CD14-positive monocyte (primary cell): ENCODE measurements at regions not wholly inside any gene's neighbourhood (a gene's known extent, or its start where the extent isn't known, plus 50 kb on each side); places are given as distances from the start of the nearest gene placed in this dataset.

Experiments used
- DNase-seq, 3 donors: peaks; one replicate each; pipeline ENCODE4 v3.0.0-alpha.2; 2011 to 2022
- H2AFZ ChIP-seq: 2 replicates; pipeline ENCODE4 v1.6.0; 2012; ENCODE audit warnings: mild to moderate bottlenecking, low read depth, low read length, inconsistent platforms; ENCODE audit not compliant: insufficient read depth, poor library complexity, severe bottlenecking
- H3K27ac ChIP-seq, 2 donors: 1 replicate in 1 of 2; 2 replicates in 1 of 2; pipeline ENCODE4 v1.5.1; 2012 to 2013; ENCODE audit warnings: low read length in 2 of 2, control low read depth in 1 of 2, inconsistent platforms in 1 of 2, low read depth in 1 of 2, mild to moderate bottlenecking in 1 of 2
- H3K27me3 ChIP-seq, 2 donors: one replicate each; pipeline versions ENCODE4 v1.6.0 to v1.6.1; 2011 to 2013; ENCODE audit warnings: low read length in 2 of 2; ENCODE audit not compliant: control insufficient read depth in 2 of 2, insufficient read depth in 2 of 2
- H3K36me3 ChIP-seq, 2 donors: replicated peaks in 1 of 2; 1 replicate in 1 of 2; 2 replicates in 1 of 2; pipeline versions ENCODE4 v1.5.1 to v1.6.1; 2012 to 2013; ENCODE audit warnings: low read length in 2 of 2, control low read depth in 1 of 2, inconsistent platforms in 1 of 2, mild to moderate bottlenecking in 1 of 2; ENCODE audit not compliant: insufficient read depth in 2 of 2, control insufficient read depth in 1 of 2
- H3K4me1 ChIP-seq, 2 donors: 1 replicate in 1 of 2; 2 replicates in 1 of 2; pipeline versions ENCODE4 v1.5.1 to v1.6.1; 2012 to 2013; ENCODE audit warnings: low read length in 2 of 2, control low read depth in 1 of 2, inconsistent platforms in 1 of 2, mild to moderate bottlenecking in 1 of 2, moderate library complexity in 1 of 2; ENCODE audit not compliant: insufficient read depth in 2 of 2, control insufficient read depth in 1 of 2
- H3K4me2 ChIP-seq: replicated peaks from 2 replicates; pipeline ENCODE3; 2012; ENCODE audit warnings: low read length, moderate library complexity, mild to moderate bottlenecking; ENCODE audit not compliant: poor library complexity, severe bottlenecking; ENCODE audit errors: extremely low read depth
- H3K4me3 ChIP-seq, 3 experiments: fragments of 200-600 bp in 1 of 3; sonication (generic) in 1 of 3; replicated peaks in 1 of 3; 1 replicate in 2 of 3; 2 replicates in 1 of 3; pipeline ENCODE4 v1.5.1; 2011 to 2013; ENCODE audit warnings: low read length in 3 of 3, mild to moderate bottlenecking in 3 of 3, control low read depth in 2 of 3, low read depth in 2 of 3, inconsistent platforms in 1 of 3, moderate library complexity in 1 of 3
- H3K79me2 ChIP-seq: 2 replicates; pipeline ENCODE4 v1.6.0; 2012; ENCODE audit warnings: mild to moderate bottlenecking, control low read depth, inconsistent platforms, low read length, moderate library complexity; ENCODE audit not compliant: insufficient read depth
- H3K9ac ChIP-seq: 2 replicates; pipeline ENCODE4 v1.6.0; 2017; ENCODE audit warnings: low read length, mild to moderate bottlenecking; ENCODE audit not compliant: insufficient read depth, poor library complexity, severe bottlenecking
- H3K9me3 ChIP-seq, 2 donors: replicated peaks in 1 of 2; 1 replicate in 1 of 2; 2 replicates in 1 of 2; pipeline versions ENCODE4 v1.5.1 to v1.6.1; 2012 to 2013; ENCODE audit warnings: low read length in 2 of 2, control low read depth in 1 of 2; ENCODE audit not compliant: control insufficient read depth in 1 of 2, insufficient read depth in 1 of 2
- H4K20me1 ChIP-seq: 2 replicates; pipeline ENCODE4 v1.6.0; 2012; ENCODE audit warnings: mild to moderate bottlenecking, low read length, control low read depth, moderate library complexity; ENCODE audit not compliant: insufficient read depth
- H3K27ac Mint-ChIP-seq, 7 donors: one replicate each; pipeline ENCODE4 v1.8.0; 2020; ENCODE audit warnings: mild to moderate bottlenecking in 7 of 7, mixed read lengths in 7 of 7, moderate library complexity in 6 of 7, inconsistent platforms in 2 of 7
- H3K27me3 Mint-ChIP-seq, 3 donors: one replicate each; pipeline ENCODE4 v1.8.0; 2021 to 2022; ENCODE audit warnings: low read depth in 3 of 3, mild to moderate bottlenecking in 3 of 3, mixed read lengths in 3 of 3, moderate library complexity in 3 of 3, inconsistent platforms in 1 of 3
- H3K36me3 Mint-ChIP-seq, 2 donors: one replicate each; pipeline ENCODE4 v1.8.0; 2020; ENCODE audit warnings: mixed read lengths in 2 of 2, inconsistent platforms in 1 of 2, mild to moderate bottlenecking in 1 of 2
- H3K4me1 Mint-ChIP-seq: one replicate; pipeline ENCODE4 v1.8.0; 2020; ENCODE audit warnings: mild to moderate bottlenecking, mixed read lengths
- H3K4me3 Mint-ChIP-seq, 2 donors: one replicate each; pipeline ENCODE4 v1.8.0; 2020; ENCODE audit warnings: mild to moderate bottlenecking in 2 of 2, mixed read lengths in 2 of 2, moderate library complexity in 1 of 2
- H3K9me3 Mint-ChIP-seq, 7 donors: one replicate each; pipeline ENCODE4 v1.8.0; 2020 to 2022; ENCODE audit warnings: mixed read lengths in 7 of 7, mild to moderate bottlenecking in 6 of 7, moderate library complexity in 6 of 7, inconsistent platforms in 2 of 7
- CTCF ChIP-seq: fragments of 200-600 bp; IDR thresholded peaks from one replicate; pipeline ENCODE4 v1.8.0; 2022; ENCODE audit warnings: antibody characterized with exemption, mild to moderate bottlenecking
- WGBS: methylation state at CpG from one replicate; pipeline ENCODE4 v1.1.5; 2013; ENCODE audit warnings: missing lambda C conversion rate; ENCODE audit not compliant: insufficient coverage; 5-methylcytosine and 5-hydroxymethylcytosine counted together
- intact Hi-C, 2 donors: fragments of 100-400 bp; cut with micrococcal nuclease; formaldehyde crosslinking; loops; one replicate each; pipeline versions ENCODE4 v1.15.0 to v1.15.1; 2023

- H3K4me1 ChIP-seq, result no peaks in the 10 kb centered on the region
- Mint-ChIP-seq H3K9me3 (peaks cover 0 to 14% (median 4%) of the 10 kb centered on the region in 7 donors), H3K27ac (no peak overlapping the region), H3K4me1 (no peaks in the 10 kb centered on the region), H3K27me3 (peaks cover 3 to 6% (median 4%) of the 10 kb centered on the region in 3 donors), H3K36me3 (no peaks in the 10 kb centered on the region), H3K4me3 (no peak overlapping the region)
- intact Hi-C loops, result no loop called here
- H3K4me3 ChIP-seq, result no peak overlapping the region
- no peaks in the 10 kb centered on the region for H3K9me3 ChIP-seq
- no peaks in the 10 kb centered on the region for H4K20me1 ChIP-seq
- no peaks in the 10 kb centered on the region for H3K27me3 ChIP-seq
- no peaks in the 10 kb centered on the region for H3K79me2 ChIP-seq
- H3K4me2 ChIP-seq, result no peak overlapping the region
- no peak for DNase-seq
- H3K36me3 ChIP-seq, result no peaks in the 10 kb centered on the region
- H3K9ac ChIP-seq, result no peak overlapping the region
- no peak overlapping the region for H2AFZ ChIP-seq
- no peak overlapping the region for H3K27ac ChIP-seq
- no peak for TF ChIP-seq CTCF
- no CpG with 5 or more reads among the region's 1 CpG for WGBS
Measured at GRCh38 chr3:43201581-43201980, 84.8 kb upstream of the SNRK start.

- H3K27me3 ChIP-seq, result no peaks in the 10 kb centered on the region
- H3K79me2 ChIP-seq, result no peaks in the 10 kb centered on the region
- H3K4me3 ChIP-seq, result no peak overlapping the region
- no peak for TF ChIP-seq CTCF
- H3K4me2 ChIP-seq, result no peak overlapping the region
- peaks cover 3 to 4% (median 4%) of the 10 kb centered on the region in 3 donors for H3K27me3 Mint-ChIP-seq
- no peak overlapping the region for H3K27ac ChIP-seq
- H3K36me3 Mint-ChIP-seq, result no peaks in the 10 kb centered on the region
- H3K9ac ChIP-seq, result no peak overlapping the region
- peaks cover 0 to 14% (median 4%) of the 10 kb centered on the region in 7 donors for H3K9me3 Mint-ChIP-seq
- no peaks in the 10 kb centered on the region for H4K20me1 ChIP-seq
- H3K4me3 Mint-ChIP-seq, result no peak overlapping the region
- intact Hi-C loops, result no loop called here
- H2AFZ ChIP-seq, result no peak overlapping the region
- DNase-seq, result no peak
- H3K4me1 ChIP-seq, result peaks cover 2% of the 10 kb centered on the region in 2 donors
- peaks cover 2% of the 10 kb centered on the region for H3K4me1 Mint-ChIP-seq
- no peak overlapping the region for H3K27ac Mint-ChIP-seq
- no peaks in the 10 kb centered on the region for H3K36me3 ChIP-seq
- H3K9me3 ChIP-seq, result no peaks in the 10 kb centered on the region
- 86% methylated on average over 1 of the region's 3 CpGs for WGBS
Measured at GRCh38 chr3:43199645-43200306, 86.6 kb upstream of the SNRK start.
